GM19452 (cell line): ENCODE measurements at regions not wholly inside any gene's neighbourhood (a gene's known extent, or its start where the extent isn't known, plus 50 kb on each side); places are given as distances from the start of the nearest gene placed in this dataset.

Experiments used
- ATAC-seq: cut with Tn5 transposase; IDR thresholded peaks from one replicate; pipeline ENCODE4 v1.9.1; 2021; ENCODE audit not compliant: unreplicated experiment

DNA sequence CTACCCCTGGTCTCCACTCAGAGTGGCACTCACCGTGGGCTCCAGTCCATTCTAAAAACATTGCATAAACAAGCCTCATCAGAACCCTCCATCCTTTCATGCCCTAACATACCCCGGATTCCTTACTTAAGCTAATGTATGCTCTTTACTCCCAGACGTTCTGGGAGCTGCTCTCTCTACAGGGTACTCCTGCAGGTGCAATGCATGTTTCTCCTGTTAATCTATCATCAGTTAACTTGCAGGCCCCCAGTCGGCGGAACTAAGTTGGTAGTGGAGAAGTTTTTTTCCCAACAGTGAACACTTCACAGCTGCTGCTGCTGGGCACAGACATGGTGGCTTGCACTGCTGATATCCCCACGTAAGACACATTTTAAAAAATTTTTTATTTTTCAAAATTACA, 161.6 kb upstream of the FAT1 start:
- no peak for ATAC-seq

DNA sequence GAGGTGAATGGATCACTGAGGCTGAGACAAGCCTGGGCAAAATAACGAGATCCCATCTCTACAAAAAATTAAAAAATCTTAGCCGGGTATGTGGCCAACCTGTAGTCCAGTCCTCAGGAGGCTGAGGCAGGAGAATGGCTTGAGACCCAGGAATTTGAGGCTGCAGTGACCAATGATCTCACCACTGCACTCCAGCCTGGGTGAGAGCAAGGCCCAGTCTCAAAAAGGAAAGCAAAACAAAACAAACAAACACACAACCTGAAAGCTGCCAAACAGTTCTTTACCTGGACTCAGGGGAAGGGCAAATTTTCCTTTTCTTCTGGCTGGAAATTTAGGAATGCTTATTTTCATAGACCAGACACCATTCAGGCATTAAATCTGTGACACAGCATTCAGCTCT, 163.1 kb upstream of the FAT1 start:
- no peak for ATAC-seq

DNA sequence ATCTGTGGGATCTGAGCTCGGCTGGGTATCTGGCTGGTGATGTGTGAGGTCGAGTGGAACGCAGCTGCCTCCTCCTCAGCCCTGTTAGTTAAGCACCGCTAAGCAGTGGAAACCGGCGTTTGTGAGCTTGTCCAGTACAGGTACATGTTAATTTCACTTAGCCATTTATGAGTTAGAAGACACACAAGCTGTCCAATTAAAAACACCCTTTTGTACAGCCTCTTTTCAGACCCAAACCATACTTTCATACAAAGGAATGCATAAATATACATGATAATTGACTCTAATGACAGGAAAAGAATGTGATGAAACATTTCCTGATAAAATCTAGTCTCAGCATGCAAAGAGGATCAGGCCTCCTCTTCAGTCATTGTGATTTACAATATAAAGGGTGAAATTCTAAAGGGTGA, 163.6 kb upstream of the FAT1 start:
- ATAC-seq = no peak

DNA sequence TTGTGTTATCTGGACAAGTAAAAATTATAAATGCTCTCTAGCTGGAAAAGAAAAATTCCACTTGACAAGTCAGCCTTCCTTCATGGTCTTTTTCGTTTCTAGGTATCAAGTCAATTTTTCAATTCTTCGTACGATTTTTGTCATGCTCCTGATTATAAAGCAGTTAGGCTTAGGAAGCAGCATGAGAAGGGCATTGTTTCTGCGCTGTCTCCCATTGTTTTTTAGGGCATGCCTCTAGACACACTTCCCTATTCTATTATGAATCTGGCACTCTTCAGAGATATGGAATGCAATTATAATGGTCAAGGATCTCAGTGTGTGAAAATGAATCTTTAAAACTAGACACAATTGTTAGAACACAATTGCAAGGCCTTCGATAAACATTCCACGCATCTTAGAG, 164.1 kb upstream of the FAT1 start:
- ATAC-seq = no peak

DNA sequence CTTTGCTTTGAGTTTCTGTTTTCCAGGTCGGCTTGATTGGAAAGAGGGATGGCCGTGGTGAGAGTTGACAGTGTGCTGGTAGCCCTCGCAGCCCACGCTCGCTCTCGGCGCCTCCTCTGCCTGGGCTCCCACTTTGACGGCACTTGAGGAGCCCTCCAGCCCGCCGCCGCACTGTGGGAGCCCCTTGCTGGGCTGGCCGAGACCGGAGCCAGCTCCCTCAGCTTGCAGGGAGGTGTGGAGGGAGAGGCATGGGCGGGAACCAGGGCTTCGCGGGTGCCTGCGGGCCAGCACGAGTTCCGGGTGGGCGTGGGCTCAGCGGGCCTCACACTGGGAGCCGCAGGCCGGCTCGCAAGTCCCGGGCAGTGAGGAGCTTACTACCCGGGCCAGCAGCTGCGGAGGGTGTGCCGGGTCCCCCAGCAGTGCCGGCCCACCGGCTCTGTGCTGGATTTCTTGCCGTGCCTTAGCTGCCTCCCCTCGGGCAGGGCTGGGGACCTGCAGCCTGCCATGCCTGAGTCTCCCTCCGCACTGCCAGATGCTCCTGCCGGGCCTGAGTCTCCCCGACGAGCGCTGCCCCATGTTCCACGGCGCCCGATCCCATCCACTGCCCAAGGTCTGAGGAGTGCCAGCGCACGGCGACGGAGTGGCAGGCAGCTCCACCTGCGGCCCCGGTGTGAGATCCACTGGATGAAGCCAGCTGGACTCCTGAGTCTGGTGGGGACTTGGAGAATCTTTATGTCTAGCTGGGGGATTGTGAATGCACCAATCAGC, 166.4 kb upstream of the FAT1 start:
- no peak for ATAC-seq

DNA sequence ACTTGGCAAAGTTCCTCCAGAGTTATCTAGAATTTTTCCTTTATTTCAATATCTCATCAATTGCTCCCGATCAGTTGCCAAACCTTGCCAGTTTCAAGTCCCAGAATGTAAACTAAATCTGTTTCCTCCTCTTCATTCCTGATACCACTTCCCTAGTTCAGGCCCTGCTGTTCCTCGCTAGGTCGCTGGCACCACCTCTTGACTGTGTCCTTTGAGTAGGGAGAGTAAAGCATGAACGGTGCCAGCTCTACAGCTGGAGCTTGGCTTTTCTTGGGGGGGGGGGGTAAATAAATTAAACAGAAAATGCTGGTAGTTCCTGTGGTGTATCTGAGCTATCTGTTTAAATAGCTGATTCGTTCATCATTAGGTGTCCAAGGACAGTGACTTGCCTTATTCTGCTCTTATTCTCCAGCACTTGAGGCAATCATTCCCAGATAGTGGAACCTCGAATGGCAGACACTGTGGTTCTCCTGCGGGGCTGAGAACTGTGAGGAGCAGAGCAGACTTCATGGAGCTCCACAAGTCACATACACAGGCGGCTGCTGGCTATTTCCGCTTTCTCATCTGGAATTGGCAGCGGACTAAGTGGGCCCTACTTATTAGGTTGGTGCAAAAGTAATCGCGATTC, 168.3 kb upstream of the FAT1 start:
- ATAC-seq = no peak

DNA sequence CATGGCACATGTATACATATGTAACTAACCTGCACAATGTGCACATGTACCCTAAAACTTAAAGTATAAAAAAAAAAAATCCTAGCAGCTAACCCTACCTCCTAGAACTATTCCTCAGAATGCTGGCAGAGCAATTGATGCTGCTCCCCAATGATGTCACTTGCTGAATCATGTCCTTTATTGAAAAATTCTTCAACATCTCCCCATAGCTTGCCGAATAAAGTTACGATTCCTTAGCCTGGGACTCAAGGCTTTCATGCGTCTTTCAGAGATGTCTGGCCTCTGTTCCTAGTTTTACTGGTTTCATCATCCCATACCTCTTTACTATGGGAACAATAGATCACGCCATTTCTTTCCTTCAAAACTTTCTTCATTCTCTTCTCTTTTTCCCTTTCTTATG, 174.7 kb upstream of the FAT1 start:
- ATAC-seq = no peak

DNA sequence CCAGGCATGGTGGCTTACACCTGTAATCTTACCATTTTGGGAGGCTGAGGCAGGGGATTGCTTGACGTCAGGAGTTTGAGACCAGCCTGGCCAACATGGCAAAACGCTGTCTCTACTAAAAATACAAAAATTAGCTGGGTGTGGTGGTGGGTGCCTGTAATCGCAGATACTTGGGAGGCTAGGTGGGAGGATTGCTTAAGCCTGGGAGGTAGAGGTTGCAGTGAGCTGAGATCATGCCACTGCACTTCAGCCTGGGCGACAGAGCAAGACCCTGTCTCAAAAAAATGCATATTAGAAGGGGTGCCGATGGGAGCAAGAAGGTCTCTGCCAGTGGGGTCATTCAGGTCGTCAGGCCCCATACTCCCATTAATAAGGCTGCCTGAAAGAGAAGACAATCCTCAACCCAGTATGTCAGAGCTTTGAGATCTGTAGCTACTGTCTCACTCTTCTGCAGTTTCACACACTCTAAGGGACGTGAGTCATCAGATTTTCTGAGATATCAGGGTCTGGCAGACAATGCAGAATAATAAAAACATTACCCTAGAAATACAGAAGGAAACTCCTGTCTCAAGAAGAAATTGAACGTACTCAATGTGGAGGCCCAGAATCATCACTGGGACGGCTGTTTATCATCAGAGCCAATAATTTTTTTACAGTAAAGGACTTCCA, 176.7 kb upstream of the FAT1 start:
- ATAC-seq = no peak

DNA sequence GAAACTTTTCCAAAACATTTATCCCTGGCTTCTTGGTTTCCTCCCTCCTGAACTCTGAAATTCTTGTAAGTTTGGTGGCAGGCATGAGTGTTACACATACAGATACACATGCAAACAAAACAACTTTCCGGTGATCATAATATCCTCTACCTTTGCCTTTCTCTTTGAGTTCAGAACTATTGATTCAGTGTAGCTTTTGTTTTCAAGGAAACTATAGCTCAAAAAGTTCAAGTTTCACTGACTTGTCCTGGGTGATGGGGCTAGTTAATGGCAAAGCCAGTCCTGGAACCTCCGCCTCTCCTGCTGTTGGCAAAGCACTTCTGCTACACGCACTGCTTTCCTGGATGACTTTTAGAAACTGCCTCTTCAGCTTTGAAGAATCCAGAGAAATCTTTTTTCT, 177.3 kb upstream of the FAT1 start:
- ATAC-seq = no peak

DNA sequence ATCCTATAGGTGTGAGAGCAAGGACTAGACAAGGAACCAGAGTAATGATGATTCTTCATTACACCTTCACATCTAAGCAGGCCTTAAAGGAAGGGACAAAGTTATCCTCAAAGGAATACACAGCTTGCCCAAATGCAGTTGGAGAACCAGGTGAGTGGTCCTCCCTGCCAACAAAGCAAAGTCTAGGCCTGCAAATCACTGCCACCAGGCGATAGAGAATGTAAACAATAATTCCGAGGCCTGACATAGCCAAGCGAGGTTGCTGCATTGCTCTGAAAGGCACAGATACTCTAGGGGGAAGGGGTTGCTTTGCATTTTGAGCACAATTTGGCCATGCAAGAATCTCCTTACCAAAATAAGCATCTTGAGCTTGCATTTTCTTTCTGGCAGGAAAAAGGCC, 178.2 kb upstream of the FAT1 start:
- ATAC-seq = no peak

DNA sequence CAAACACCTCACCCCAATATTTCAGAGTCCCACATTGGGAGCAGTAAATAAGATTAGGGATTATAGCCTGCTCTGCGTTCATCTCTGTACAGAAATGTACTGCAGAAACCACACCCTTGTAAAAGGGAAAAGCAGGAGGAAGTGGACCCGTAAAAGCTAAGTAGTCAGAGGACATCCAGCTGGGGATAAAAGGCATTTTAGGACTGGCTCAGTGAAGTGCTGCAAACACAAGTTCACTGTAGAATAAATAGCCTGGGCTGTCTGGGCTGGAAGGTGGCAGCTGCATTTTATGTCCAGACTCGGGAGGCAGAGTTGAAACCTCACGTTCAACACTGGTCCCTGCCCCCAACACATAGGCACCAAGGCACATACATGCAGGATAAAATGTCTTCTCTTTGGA, 178.7 kb upstream of the FAT1 start:
- ATAC-seq = no peak

DNA sequence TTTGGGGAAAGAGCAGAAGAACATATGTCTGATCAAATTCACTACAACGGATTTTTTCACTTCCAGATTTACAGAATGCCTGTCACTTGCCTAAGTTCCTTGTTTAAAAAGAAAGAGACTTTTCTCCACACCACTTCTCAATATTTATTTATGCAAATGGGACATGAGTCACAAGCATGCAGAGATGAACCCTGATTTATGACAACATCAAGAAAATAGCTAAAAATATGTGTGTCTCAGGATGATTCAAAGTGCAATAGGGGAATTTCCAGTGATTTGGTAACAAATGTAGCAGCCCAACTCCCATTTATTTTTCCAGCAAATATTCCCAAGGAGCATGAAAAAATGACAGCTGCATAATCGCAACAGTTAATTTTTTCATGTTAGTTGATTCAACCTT, 180.4 kb upstream of the FAT1 start:
- ATAC-seq = no peak

DNA sequence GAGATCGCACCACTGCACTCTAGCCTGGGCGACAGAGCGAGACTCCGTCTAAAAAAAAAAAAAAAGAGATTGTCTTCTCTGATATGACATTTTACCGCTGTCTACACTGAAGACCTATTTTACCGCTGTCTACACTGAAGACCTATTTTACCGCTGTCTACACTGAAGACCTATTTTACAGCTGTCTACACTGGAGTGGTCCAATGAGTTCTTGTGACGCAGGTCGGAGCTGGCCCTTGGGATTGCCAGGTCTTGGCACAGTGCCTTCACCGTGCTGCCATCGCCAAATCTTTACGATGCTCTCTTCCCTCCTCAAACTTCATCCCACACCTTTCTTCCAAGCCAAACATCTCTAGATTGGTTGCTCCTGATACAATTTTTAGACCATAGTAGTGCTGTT, 183.1 kb upstream of the FAT1 start:
- no peak for ATAC-seq

DNA sequence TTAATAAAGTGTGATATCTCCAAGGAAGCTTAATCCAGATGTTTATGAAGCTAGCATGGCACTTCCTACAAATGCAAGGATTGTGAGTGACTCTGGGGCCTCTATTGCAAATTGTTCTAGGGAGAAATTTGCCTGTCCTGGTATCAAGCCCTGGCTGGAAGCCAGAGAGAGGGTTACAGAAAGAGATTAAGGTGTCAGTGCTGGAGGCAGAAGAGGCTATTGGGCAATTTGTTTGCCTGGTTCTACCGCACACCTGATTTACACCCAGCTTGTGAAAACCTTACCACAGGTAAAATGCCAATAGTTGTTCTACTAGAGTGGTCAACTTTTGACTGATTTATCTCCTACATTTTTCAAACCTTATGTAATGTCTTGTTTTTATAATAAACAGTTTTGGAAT, 186.7 kb upstream of the FAT1 start:
- ATAC-seq = no peak

DNA sequence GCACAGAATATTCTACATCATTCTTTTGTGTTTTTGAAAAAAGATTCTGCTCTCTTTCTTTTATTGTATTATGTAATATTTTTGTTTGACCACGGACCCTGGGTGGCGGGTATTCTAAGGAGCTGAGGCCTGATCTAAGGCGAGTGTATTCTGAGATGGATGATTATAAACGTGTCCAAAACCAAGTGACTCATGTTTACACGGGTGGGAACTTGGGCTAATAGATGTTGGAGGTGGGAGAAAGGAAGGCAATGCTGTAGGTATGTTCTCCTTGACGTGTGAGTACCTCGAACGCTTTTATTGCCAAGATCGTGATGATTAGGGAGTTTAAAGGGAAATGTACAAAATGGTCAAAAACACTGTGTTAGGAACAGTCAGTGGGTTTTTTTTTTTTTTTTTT, 188.9 kb upstream of the FAT1 start:
- ATAC-seq = no peak

DNA sequence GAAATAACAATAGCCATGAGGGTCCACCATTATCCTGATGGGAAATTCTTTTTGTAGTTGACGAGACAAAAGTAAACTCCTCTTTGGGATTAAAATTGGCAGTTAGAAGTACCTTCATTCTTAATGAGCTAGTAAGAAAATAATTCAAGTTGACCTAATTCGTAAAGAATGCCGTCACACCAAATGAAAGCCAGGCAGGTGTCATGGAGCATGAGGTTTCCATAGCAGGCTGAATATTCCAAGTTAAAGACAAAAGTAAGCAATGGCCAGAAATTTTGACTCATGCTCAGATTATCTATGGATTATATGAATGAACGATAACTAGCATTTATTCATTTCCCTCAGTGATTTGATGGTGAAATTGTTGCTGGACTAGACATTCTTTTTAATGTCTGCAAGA, 192.2 kb upstream of the FAT1 start:
- no peak for ATAC-seq

DNA sequence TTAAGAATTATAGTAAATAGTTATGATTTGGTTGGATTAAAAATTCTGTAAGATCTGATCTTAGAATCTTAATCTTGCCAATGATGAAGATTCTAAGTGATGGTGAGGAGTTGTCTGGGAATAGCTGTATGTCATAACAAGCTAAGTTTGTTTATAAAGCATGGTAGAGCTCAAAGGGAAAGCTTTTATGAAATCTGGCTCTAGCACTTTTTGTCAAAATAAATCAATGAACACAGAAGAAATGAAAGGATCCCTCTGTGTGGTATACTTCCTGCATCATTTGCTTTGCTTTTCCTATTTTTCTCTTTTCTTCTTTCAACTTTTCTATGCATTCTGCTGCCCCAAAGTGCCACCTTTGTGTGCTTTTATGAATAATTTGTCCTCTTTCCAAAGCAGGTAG, 193.5 kb upstream of the FAT1 start:
- ATAC-seq = no peak

DNA sequence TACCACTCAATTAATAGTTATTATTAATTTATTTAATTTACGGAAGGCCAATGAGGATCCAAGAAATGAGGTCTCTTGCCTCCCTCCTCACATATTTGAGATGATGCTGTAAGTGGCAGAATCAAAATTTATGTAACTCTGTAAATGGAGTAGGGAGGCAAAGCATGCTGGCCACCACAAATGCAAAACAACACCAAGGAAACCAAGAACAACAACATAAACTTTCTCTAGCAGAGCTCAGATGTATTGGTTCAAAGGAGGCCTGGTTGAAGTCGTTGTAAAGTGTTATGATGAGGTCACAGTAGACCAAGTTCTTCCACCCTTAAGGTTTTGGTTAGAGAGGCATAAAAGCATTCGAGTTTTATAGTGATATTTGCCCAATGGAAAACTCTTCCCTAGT, 194.8 kb upstream of the FAT1 start:
- ATAC-seq = no peak

DNA sequence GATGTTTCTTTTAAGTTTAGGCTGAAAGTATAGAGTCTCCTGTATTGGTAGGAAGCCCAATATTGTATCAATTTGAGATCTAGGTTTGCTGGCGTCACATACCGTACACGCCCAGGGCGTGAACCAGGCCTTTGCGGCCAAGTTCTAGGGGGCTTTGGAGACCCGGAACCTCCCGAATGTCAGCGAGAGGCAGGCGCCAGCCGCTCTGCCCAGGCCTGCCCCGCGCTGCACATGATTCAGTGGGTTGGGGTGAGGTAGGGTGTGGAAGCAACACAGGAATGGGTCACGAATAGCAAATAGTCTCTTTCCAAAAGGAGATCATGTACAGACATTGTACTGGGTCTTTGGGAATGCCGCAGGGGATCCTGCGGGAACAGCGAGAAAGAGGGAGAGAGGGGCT, 195.7 kb upstream of the FAT1 start:
- no peak for ATAC-seq

DNA sequence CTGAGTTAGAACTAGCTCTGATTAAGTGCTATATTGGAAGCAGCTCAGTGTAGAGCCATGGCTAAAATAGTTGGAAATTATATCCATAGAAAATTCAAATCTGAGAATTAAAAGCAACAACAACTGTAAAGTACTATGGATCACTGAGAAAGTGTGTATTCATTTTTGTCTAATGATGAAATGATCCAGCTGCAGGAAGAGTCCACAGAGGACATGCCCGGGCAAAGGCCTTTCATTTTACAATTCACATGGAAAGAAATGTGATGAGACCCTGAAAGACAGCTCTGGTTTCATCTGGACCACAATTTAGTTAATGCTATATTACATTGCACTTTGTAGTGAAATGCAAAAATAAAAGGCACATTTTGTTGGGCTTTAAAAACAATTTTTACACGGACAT, 196.8 kb upstream of the FAT1 start:
- no peak for ATAC-seq

DNA sequence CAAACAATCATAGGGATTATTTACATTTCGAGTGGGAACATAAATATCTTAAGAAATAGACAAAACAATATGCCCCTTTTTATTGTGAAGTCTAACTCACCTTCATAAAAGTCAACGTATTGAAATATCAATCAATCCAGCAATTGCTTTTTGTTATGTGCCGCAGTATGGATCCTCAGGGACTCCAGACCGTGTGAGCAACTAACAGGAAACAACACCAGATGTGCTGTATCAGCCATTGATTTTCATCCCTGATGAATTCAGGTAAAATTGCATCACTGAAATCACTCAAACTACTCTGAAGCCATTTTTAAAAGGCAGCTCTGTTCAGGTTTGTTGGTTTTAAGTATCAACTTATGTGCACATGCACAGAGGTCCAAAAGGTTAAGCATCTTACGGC, 197.3 kb upstream of the FAT1 start:
- no peak for ATAC-seq

DNA sequence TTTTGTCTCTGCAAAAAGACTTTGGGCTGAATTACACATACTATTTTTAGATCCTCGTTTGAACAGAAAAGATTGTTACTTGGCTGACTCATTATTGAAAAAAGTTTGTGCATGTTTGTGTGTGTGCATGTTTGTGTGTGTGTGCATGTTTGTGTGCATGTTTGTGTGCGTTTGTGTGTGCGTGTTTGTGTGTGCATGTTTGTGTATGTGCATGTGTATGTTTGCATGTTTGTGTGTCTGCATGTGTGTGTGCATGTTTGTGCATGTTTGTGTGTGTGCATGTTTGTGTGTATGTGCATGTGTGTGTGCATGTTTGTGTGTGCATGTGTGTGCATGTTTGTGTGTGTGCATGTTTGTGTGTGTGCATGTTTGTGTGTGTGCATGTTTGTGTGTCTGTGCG, 201.1 kb upstream of the FAT1 start:
- no peak for ATAC-seq

DNA sequence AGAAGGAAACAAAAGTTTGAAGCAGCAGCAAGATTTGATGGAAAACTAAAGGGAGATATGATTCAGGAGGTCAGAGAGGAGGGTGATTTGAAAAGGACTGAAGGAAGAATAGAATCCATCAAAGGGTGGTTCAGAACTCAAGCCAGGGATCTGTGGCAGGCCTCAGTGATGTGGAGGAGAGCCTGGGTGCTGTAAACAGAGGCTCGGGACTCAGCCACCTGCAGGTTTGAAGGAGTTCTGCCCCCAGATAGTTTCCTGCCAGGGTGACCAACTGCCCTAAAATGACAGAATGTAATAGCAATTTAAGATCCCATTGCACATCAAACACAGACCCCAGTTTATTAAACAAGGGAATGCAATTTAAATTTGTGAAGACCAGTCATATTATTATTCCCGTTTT, 204.0 kb upstream of the FAT1 start:
- no peak for ATAC-seq
